Gastrocnemius medialis (tissue), 4 donors: ENCODE measurements at regions not wholly inside any gene's neighbourhood (a gene's known extent, or its start where the extent isn't known, plus 50 kb on each side); places are given as distances from the start of the nearest gene placed in this dataset.

ENCODE experiments used
- ATAC-seq, 2 donors: fragments of 150-250 bp; one replicate each; pipeline ENCODE4 v1.9.1; 2016
- DNase-seq, 2 donors: peaks; one replicate each; pipeline ENCODE4 v3.0.0-alpha.2; 2019
- H3K27ac ChIP-seq, 4 donors: fragments of 200-600 bp; sonication (generic); 1 replicate in 1 of 4; 2 replicates in 3 of 4; pipeline ENCODE4 v1.5.1; 2016 to 2018; ENCODE audit warnings: mild to moderate bottlenecking in 2 of 4, moderate library complexity in 1 of 4
- H3K27me3 ChIP-seq, 3 donors: fragments of 200-600 bp; sonication (generic) in 2 of 3; 1 replicate in 1 of 3; 2 replicates in 2 of 3; pipeline versions ENCODE4 v1.5.1 to v1.6.0; 2016 to 2019; ENCODE audit warnings: mild to moderate bottlenecking in 1 of 3, moderate library complexity in 1 of 3
- H3K36me3 ChIP-seq, 2 donors: fragments of 200-600 bp; sonication (generic) in 1 of 2; one replicate each; pipeline ENCODE4 v1.5.1; 2017 to 2018
- H3K4me1 ChIP-seq, 2 donors: fragments of 200-600 bp; sonication (generic) in 1 of 2; one replicate each; pipeline ENCODE4 v1.5.1; 2016 to 2017; ENCODE audit warnings: mild to moderate bottlenecking in 2 of 2
- H3K4me3 ChIP-seq, 4 donors: fragments of 200-600 bp; sonication (generic) in 3 of 4; 1 replicate in 1 of 4; 2 replicates in 3 of 4; pipeline ENCODE4 v1.5.1; 2016 to 2019; ENCODE audit warnings: mild to moderate bottlenecking in 2 of 4
- H3K9me3 ChIP-seq, 3 donors: fragments of 200-600 bp; sonication (generic) in 2 of 3; 1 replicate in 1 of 3; 2 replicates in 2 of 3; pipeline ENCODE4 v1.5.1; 2016 to 2019
- POLR2A ChIP-seq, 2 donors: fragments of 450-650 bp; IDR thresholded peaks; one replicate each; pipeline ENCODE4 v1.6.1; 2017; ENCODE audit warnings: antibody characterized with exemption in 2 of 2, mild to moderate bottlenecking in 2 of 2, moderate library complexity in 2 of 2
- in situ Hi-C, 4 donors: fragments of 200-750 bp; cut with MboI; loops; one replicate each; pipeline versions ENCODE4 v1.15.0 to v1.8.0; 2017; ENCODE audit warnings: low sequenced_read_pairs in 4 of 4
- intact Hi-C: fragments of 100-400 bp; cut with DNase I; formaldehyde crosslinking; loops from one replicate; pipeline ENCODE4 v1.15.1; 2023; ENCODE audit warnings: low total_unique reads
- TF ChIP-seq, protein P1 (sequence below), 5 experiments: fragments of 450-650 bp in 3 of 5; fragments of 200-600 bp in 2 of 5; sonication (generic) in 2 of 5; IDR thresholded peaks in 4 of 5; conservative IDR thresholded peaks in 1 of 5; 1 replicate in 4 of 5; 2 replicates in 1 of 5; pipeline ENCODE4 v1.5.1; 2016 to 2019; ENCODE audit warnings: antibody characterized with exemption in 5 of 5, mild to moderate bottlenecking in 3 of 5, moderate library complexity in 3 of 5

DNA sequence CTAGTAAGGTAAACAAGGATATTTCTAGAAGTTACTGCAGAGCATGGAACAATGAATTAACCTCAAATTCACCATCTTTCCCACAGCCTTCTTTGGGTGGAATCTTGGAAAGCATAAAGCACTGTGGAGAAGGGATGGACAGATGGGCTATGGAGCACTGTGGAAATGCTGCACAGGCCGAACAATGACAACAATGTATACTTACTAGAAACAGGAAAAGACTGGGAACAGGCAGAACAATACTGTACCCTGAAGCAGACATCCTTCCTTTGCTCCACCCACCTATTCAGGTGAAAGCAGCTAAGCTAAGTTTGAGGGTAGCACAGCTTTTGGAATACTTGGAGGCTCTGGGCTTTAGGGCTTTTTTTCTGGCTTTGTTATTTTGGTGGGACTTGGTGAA lies 250.6 kb upstream of the KLF8 start:
- in situ Hi-C loops (no loop called here), intact Hi-C loops (no loop called here)
- no peaks in the 10 kb centered on the region for H3K4me1 ChIP-seq
- peaks cover 0 to 11% (median 0%) of the 10 kb centered on the region in 3 donors for H3K9me3 ChIP-seq
- H3K27me3 ChIP-seq = no peaks in the 10 kb centered on the region
- H3K36me3 ChIP-seq = no peaks in the 10 kb centered on the region
- no peak overlapping the region for H3K4me3 ChIP-seq
- no peak for TF ChIP-seq POLR2A (IDR thresholded peaks at IDR 0.05)
- TF ChIP-seq, protein P1, sequence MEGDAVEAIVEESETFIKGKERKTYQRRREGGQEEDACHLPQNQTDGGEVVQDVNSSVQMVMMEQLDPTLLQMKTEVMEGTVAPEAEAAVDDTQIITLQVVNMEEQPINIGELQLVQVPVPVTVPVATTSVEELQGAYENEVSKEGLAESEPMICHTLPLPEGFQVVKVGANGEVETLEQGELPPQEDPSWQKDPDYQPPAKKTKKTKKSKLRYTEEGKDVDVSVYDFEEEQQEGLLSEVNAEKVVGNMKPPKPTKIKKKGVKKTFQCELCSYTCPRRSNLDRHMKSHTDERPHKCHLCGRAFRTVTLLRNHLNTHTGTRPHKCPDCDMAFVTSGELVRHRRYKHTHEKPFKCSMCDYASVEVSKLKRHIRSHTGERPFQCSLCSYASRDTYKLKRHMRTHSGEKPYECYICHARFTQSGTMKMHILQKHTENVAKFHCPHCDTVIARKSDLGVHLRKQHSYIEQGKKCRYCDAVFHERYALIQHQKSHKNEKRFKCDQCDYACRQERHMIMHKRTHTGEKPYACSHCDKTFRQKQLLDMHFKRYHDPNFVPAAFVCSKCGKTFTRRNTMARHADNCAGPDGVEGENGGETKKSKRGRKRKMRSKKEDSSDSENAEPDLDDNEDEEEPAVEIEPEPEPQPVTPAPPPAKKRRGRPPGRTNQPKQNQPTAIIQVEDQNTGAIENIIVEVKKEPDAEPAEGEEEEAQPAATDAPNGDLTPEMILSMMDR (IDR thresholded peaks at IDR 0.05 in 4 of 5, conservative IDR thresholded peaks at IDR 0.05 in 1 of 5) = no peak
- H3K27ac ChIP-seq = no peak overlapping the region
- no peak for ATAC-seq
- DNase-seq = no peak

DNA sequence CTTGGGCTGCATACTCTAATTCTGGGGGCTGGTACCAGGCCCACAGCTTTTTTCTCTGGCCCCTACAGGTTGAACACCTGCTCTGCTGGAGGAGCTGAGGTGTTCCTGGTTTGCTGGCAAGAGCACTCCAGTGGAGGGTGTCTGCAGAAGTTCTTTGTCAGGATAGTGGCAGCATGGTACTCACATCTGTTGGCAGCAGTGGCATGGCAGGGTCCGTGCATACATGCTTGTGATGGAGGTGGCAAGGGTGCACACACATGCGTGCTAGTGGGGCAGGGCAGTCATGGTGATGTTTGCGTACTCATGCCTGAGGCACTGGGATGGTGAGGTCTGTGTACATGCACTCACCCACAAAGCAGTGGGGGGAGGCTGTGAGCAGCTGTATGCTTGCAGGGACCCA lies 235.5 kb upstream of the KLF8 start:
- Histone ChIP-seq H3K27me3 (no peaks in the 10 kb centered on the region), H3K4me1 (no peaks in the 10 kb centered on the region), H3K36me3 (no peaks in the 10 kb centered on the region), H3K4me3 (no peak overlapping the region), H3K27ac (no peak overlapping the region), H3K9me3 (no peaks in the 10 kb centered on the region)
- ATAC-seq (no peak), DNase-seq (no peak)
- intact Hi-C loops = no loop called here
- in situ Hi-C loops = no loop called here
- TF ChIP-seq POLR2A (IDR thresholded peaks at IDR 0.05) = no peak
- TF ChIP-seq, protein P1 (IDR thresholded peaks at IDR 0.05 in 4 of 5, conservative IDR thresholded peaks at IDR 0.05 in 1 of 5) = no peak

DNA sequence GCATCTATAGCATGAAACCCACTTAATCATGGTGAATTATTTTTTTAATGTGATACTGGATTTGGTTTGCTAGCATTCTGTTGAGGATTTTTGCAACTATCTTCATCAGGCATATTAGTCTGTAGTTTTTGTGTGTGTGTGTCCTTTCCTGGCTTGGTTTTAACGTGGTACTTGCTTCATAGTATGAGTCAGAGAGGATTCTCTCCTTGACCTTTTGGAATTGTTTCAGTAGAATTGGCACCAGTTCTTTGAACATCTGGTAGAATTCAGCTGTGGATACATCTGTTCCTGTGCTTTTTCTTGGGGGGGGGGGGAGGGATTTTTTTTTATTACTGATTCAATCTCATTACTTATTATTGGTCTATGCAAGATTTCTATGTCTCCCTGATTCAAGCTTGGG lies 232.0 kb upstream of the KLF8 start:
- H3K4me1 ChIP-seq = no peaks in the 10 kb centered on the region
- DNase-seq (no peak), ATAC-seq (no peak)
- TF ChIP-seq, protein P1 (IDR thresholded peaks at IDR 0.05 in 4 of 5, conservative IDR thresholded peaks at IDR 0.05 in 1 of 5) = no peak
- no peak for TF ChIP-seq POLR2A (IDR thresholded peaks at IDR 0.05)
- H3K4me3 ChIP-seq = no peak overlapping the region
- H3K9me3 ChIP-seq = no peaks in the 10 kb centered on the region
- no peaks in the 10 kb centered on the region for H3K27me3 ChIP-seq
- no peak overlapping the region for H3K27ac ChIP-seq
- in situ Hi-C loops (loop anchor here in 1 of 4 donors (25.0 kb wide), 1 partner anchor 112 kb away; no protein-coding TSS in a partner anchor), intact Hi-C loops (no loop called here)
- no peaks in the 10 kb centered on the region for H3K36me3 ChIP-seq

DNA sequence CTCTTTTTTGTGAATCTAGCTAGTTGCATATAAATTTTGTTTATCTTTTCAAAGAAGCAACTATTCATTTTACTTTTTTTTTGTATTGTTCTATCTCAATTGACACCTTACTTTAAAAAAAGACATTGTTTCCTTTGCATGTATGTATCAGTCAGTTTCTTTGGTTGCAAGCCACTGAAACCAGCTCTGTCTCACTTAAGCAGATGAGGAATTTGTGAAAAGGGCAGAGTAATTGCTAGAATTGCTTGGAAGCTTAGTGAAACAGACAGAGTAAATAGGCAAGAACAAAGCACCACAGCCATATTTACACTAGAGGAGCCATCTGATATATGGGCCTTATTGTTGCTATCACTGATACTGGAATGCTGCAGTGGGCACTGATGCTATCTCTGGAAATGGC lies 231.4 kb upstream of the KLF8 start:
- intact Hi-C loops (no loop called here), in situ Hi-C loops (loop anchor here in 1 of 4 donors (25.0 kb wide), 1 partner anchor 112 kb away; no protein-coding TSS in a partner anchor)
- H3K4me3 ChIP-seq = no peak overlapping the region
- no peaks in the 10 kb centered on the region for H3K36me3 ChIP-seq
- no peaks in the 10 kb centered on the region for H3K27me3 ChIP-seq
- TF ChIP-seq, protein P1 (IDR thresholded peaks at IDR 0.05 in 4 of 5, conservative IDR thresholded peaks at IDR 0.05 in 1 of 5) = no peak
- TF ChIP-seq POLR2A (IDR thresholded peaks at IDR 0.05) = no peak
- DNase-seq (no peak), ATAC-seq (no peak)
- no peak overlapping the region for H3K27ac ChIP-seq
- no peaks in the 10 kb centered on the region for H3K4me1 ChIP-seq
- H3K9me3 ChIP-seq = no peaks in the 10 kb centered on the region

DNA sequence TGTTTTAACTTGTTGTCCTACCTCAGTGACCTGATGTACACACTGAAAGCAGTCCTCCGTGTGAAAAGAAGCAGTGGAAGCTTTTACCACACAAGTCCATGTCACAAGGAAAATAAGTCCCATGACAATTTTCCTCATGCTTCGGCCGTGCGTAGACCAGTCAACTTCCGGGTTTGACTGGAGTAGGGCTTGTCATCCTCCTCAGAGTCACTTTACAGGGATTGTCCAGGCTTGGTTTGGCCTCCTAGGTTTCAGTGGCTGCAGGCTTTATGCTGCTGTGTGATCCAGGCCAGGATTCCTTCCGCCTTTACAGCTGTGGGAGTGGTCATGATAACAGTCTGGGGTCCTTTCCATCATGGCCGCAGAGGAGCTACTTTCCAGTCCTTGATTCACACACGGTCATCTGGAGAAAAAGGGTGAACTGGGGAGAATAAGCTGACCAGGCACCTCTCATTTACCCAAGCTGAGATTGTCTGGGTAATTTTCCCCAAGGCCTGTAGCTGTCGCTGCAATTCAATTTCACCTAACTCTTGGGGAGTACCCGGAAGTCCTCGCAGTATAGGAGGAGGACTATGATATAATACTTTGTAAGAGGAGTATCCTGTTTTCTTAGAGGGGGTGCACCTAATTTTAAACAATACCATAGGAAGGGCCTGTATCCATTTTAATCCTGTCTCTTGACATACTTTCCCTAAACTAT lies 206.1 kb upstream of the KLF8 start:
- Histone ChIP-seq H3K4me3 (no peak overlapping the region), H3K27ac (no peak overlapping the region), H3K36me3 (no peaks in the 10 kb centered on the region), H3K27me3 (no peaks in the 10 kb centered on the region), H3K4me1 (no peaks in the 10 kb centered on the region), H3K9me3 (no peaks in the 10 kb centered on the region)
- ATAC-seq = no peak
- TF ChIP-seq, protein P1 (IDR thresholded peaks at IDR 0.05 in 4 of 5, conservative IDR thresholded peaks at IDR 0.05 in 1 of 5) = no peak
- no peak for TF ChIP-seq POLR2A (IDR thresholded peaks at IDR 0.05)
- no peak for DNase-seq
- intact Hi-C loops (no loop called here), in situ Hi-C loops (no loop called here)
